T-helper 1 cell treated with Interleukin-12 subunit alpha and Interleukin-12 subunit beta and Interleukin-4 antibody, amounts not matched to agents 30 ng/mL and 1 ng/mL, for 36 hours (primary cell): ENCODE measurements at regions not wholly inside any gene's neighbourhood (a gene's known extent, or its start where the extent isn't known, plus 50 kb on each side); places are given as distances from the start of the nearest gene placed in this dataset.
"Not testable (repeated sequence)": the region's sequence is repeated elsewhere in the genome, so short reads cannot be mapped to it uniquely, and the experiment has no call there.

Source experiments
- intact Hi-C: fragments of 100-400 bp; cut with micrococcal nuclease; formaldehyde crosslinking; loops from one replicate; pipeline ENCODE4 v1.15.1; 2024

DNA sequence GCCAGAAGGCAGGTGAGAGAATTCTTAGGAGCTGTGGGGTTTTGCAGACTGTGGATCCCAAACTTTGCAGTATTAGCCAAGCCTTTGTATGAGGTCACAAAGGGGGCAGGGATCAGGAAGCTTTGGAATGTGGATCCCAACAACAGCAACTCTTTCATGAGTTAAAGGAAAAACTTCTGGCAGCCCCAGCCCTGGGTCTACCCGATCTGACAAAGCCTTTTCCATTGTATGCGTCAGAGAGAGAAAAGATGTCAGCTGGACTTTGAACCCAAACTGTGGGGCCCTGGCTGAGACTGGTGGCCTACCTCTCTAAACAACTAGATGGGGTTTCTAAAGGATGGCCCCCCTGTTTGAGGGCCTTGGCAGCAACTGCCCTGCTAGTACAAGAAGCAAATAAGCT, 101.8 kb upstream of the OSBPL11 start:
- intact Hi-C loops: not testable (repeated sequence)

DNA sequence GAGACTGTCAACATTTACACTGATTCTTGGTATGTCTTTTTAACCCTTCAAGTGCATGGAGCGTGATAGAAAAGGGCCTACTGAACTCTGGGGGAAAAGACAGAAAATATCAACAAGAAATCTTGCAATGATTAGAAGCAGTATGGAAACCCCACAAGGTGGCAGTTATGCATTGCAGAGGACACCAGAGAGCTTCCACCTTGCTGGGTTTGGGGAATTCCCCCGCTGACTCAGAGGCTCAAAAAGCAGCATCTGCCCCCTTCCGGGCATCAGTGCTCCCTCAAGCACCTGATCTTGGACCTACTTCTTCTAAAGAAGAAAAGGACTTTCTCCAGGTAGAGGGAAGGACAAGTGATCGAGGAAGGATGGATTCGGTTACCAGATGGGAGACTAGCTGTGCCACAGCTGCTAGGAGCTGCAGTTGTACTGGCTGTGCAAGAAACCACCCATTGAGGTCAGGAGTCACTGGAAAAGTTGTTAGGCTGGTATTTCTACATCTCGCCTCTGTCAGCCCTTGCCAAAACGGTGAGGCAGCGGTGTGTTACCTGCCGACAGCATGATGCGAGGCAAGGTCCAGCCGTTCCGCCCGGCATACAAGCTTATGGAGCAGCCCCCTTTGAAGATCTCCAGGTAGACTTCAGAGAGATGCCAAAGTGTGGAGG, 102.8 kb upstream of the OSBPL11 start:
- intact Hi-C loops: not testable (repeated sequence)

DNA sequence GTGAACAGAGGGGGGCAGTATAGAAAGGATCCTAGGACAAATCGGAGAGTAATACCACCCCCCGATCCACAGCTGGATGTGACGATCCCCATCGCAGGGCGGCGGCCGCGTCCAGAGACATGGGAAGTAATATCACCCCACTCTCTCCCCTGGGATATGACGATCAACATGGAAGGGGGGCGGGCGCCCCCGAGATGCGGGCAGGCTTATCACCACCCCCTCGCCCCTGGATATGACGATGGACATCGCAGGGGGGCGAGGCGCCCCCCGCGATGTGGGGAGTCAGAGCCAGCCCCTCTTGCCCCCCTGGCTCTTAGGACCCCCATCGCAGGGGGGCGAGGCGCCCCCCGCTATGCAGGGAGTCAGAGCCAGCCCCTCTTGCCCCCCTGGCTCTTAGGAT, 120.4 kb upstream of the OSBPL11 start:
- intact Hi-C loops: no loop called here

DNA sequence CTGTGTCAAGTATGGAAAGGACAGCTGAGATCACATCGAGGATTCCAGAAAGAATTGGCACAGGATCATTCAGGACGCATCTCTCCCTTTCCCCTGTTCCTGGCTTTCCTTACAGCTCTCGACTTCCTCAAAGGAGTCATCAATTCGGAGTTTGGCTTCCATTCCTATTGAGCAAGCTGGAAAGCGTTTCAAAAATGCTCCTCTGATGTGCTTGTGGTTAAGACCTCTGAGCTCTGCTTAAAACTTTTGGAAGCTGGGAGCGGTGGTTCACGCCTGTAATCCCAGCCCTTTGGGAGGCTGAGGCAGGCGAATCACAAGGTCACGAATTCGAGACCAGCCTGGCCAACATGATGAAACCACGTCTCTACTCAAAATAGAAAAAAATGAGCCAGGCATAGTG, 136.9 kb upstream of the OSBPL11 start:
- intact Hi-C loops: not testable (repeated sequence)

DNA sequence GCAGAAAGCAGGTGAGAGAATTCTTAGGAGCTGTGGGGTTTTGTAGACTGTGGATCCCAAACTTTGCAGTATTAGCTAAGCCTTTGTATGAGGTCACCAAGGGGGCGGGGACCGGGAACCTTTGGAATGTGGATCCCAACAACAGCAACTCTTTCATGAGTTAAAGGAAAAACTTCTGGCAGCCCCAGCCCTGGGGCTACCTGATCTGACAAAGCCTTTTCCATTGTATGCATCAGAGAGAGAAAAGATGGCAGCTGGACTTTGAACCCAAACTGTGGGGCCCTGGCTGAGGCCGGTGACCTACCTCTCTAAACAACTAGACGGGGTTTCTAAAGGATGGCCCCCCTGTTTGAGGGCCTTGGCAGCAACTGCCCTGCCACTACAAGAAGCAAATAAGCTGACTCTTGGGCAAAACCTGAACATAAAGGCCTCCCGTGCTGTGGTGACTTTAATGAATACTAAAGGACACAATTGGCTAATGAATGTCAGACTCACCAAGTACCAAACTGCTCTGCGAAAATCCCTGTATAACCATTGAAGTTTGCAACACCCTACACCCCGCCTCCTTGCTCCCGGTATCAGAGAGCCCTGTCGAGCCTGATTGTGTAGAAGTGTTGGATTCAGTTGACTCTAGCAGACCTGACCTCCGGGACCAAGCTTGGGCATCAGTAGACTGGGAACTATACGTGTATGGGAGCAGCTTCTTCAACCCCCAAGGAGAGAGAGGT, 146.9 kb upstream of the OSBPL11 start:
- intact Hi-C loops: not testable (repeated sequence)

DNA sequence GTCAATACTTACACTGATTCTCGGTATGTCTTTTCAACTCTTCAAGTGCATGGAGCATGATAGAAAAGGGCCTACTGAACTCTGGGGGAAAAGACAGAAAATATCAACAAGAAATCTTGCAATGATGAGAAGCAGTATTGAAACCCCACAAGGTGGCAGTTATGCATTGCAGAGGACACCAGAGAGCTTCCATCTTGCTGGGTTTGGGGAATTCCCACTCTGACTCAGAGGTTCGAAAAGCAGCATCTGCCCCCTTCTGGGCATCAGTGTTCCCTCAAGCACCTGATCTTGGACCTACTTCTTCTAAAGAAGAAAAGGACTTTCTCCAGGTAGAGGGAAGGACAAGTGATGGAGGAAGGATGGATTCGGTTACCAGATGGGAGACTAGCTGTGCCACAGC, 147.5 kb upstream of the OSBPL11 start:
- intact Hi-C loops: loop anchor here (1.0 kb wide), 1 partner anchor 23 kb away; no protein-coding TSS in a partner anchor

DNA sequence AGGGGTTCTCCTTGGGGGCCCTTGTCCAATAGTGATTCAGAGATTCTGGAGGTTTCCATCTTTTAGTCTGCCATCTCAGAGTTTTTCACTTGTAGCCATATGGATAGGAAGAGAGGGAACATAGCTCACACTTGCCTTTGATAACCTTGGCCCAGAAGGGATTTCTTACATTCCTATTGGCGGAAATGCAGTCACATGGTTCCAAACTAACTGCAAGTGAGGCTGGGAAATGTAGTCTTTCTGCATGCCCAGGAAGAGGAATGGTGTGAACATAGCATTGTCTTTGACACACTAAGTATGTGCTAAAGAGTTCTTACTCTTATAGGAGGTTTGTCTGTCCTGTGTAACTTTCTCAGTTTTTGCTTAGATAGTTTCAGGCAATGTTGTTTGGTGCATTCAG, 161.8 kb upstream of the OSBPL11 start:
- intact Hi-C loops: not testable (repeated sequence)

DNA sequence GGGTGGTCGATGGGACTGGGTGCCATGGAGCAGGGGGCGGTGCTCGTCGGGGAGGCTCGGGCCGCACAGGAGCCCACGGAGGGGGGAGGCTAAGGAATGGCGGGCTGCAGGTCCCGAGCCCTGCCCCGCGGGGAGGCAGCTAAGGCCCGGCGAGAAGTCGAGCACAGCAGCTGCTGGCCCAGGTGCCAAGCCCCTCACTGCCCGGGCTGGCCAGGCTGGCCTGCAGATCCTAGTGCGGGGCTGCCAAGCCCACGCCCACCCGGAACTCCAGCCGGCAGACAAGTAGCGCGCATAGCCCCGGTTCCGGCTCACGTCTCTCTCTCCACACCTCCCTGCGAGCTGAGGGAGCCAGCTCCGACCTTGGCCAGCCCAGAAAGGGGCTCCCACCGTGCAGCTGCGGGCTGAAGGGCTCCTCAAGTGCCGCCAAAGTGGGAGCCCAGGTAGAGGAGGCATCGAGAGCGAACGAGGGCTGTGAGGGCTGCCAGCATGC, 163.4 kb upstream of the OSBPL11 start:
- intact Hi-C loops: not testable (repeated sequence)

DNA sequence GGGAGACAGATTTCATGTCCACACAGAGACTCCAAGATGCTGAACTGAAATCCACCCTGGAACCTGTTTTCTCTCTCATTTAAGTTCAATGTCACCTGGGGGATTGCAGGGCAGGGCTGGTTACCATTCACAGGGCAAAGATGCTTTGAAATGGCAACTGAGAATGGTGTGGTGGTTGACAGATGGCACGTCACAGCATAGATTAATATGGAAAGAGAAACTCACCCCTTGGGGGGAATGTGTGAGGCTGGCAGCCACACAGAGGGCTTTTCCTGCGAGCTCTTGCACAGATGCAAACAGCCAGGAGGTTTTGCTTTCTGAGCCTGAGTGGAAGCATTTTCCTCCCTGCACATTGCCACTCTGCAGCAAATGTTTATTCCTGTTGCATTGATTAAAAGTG, 167.3 kb upstream of the OSBPL11 start:
- intact Hi-C loops: not testable (repeated sequence)

DNA sequence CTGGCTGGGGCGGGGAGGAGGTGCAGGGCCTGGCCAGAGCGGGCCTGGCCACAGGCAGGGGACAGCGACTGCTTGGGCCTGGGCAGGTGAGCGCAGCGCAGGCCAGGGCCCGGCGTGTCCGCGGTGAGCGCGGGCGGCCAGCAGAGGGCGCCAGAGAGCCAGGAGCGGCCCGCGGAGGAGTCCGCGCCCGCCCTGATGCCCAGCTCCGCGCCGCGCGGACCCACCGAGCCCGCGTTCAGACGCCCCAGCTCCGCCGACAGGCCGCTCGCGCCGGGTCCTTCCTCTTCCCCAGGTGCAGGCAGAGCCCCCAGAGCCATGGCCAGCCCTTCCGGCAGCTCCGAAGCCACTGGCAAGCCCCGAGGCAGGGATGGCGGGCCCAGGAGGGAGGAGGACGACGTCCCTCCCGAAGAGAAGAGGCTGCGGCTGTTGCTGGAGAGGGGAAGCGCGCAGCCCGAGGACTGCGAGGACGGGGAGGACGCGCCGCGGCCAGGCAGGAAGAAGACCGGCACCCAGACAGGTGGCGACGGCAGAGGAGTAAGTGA, 171.1 kb upstream of the OSBPL11 start:
- intact Hi-C loops: loop anchor here (1.0 kb wide), 1 partner anchor 150 kb away; no protein-coding TSS in a partner anchor

DNA sequence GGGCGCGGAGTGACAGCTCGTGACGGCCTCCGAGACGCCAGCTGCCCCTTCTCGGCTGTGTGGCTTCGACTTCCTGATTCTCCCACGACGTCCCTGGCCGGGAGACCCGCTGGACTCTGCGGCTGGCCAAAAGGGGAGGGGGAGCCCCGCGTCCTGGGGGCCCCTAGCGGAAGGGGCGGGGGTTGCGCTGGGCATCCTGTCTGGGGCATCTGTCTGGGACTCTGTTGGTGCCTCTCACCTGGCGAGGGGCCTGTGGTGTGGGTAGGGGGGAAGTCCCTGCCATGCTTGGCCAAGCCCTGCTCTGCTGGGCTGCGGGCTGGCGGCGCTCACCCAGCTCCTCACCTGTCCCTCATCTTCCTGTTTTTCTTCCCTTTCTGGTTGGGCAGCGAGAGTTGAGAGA, 171.6 kb upstream of the OSBPL11 start:
- intact Hi-C loops: loop anchor here (1.0 kb wide), 1 partner anchor 149 kb away; no protein-coding TSS in a partner anchor

DNA sequence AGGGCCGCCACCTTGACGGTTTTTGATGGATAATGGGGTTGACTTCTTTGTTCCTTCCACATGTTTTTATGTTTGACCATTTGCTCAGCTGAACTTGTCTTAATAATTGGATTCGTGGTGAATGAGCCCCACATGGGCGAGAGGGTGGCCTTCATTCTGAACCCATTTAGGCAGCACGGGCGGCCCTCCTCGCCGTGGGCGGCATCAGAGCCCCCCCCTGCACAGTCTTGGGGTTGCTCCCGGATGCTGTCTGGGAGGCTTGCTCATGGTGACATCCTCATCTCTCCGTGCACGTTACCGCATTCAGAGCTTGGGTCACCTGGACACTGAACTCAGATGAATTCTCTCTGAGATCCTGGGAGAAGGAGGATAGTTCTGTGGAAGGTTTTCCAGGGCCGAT, 172.3 kb upstream of the OSBPL11 start:
- intact Hi-C loops: no loop called here

DNA sequence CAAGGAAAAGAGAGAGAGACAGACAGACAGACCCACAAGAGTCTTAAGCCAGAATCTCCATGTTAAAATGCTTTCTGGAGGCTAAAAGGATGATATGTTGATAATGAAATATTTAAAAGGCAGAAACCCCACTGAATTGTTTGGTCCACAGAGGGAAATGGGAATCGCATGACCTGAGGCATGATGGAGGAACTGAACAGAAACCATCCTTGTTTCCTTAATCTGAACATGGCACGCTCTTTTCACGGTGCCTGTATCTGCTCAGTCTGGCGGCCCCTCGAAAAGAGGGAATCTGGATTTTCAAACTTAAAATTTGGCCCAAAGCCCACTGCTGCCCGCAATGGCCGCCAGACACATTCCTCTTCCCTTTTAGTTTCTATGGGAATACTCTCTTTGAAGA, 173.5 kb upstream of the OSBPL11 start:
- intact Hi-C loops: not testable (repeated sequence)

DNA sequence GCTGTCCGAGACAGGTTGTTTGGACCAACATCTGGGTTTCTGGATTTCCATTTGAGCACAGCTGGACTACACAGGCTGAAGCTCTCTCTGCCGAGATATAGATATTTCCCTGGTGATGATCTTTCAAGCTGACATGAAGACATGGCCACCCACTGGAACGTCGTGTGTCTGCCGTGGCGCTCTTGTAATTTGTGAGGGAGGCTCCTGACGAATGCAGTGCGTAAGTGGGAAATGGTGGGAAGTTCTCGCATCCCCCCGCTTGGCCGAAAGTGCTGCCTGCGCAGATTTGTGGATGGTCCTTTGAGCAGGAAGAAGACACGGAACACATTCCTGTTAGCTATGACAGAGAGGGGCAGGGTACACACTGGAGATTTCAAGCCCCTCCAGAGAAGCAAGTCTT, 176.2 kb upstream of the OSBPL11 start:
- intact Hi-C loops: not testable (repeated sequence)

DNA sequence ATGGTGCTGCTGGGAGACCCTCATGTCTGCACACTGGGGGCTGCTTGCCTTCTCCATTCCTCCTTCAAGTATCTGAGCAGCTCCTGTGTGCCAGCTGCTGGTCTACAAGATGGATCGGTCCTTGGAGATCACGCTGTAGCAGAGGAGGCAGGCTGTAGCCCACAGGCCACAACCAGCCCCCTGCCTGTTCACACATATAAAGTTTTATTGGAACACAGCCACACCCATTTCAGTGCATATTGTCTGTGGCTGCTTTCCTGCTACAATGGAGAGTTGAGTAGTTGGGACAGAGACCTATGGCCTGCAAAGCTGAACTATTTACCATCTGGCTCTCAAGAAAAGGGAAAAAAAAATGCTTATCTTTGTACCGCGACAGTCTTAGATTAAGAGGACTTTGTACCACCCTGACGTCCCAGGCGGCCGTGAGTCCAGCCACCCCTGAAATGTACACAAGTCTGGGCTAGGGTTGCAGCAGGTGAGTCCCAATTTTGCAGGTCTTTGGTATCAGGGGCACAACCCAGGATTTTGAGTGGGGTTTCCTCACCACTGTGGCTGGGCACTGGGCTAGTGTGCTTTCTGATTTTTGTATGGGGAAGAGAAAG, 179.2 kb upstream of the OSBPL11 start:
- intact Hi-C loops: not testable (repeated sequence)

DNA sequence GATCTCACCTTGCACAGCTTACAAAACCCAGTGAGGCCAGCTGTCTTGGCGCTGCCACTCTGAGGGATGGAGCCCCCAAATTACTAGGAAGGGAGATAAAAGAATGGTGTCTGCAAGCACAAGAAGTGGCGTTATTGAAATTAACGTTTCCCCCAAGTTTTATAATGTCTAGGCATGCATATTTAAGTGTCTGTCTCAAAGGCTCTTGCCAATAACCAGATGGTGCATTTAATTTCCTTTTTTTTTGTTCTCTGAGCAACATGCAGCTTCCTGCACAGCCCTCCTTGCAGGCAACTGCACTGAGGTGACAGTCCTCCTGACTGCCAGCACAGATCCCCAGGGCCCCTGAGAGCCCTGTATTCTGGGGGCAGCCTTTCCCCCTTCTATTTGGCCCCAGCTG, 179.8 kb upstream of the OSBPL11 start:
- intact Hi-C loops: not testable (repeated sequence)

DNA sequence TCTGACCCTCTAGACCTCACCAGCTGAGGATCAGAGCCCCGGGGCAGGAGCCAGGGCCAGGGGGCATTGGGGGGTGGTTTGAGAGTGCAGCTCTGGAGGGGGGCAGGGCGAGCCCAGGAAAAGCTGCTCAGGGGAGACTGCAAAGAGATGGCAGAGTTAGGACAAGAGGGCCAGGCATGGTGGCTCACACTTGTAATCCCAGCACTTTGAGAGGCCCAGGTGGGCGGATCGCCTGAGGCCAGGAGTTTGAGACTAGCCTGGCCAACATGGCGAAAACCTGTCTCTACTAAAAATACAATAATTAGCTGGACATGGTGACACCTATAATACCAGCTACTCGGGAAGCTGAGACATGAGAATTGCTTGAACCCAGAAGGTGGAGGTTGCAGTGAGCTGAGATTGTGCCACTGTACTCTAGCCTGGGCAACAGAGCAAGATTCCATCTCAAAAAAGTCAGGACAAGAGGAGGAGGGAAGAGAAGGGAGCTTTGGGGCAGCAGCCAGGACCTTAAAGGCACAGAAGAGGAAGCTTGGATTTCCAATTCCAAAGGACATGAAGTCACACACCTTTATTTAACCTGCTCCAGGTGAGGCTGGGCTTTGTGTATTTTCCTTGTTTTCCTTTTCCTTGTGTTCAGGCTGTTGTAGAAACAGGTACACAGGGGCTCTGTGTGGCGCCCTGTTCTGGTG, 180.5 kb upstream of the OSBPL11 start:
- intact Hi-C loops: not testable (repeated sequence)

DNA sequence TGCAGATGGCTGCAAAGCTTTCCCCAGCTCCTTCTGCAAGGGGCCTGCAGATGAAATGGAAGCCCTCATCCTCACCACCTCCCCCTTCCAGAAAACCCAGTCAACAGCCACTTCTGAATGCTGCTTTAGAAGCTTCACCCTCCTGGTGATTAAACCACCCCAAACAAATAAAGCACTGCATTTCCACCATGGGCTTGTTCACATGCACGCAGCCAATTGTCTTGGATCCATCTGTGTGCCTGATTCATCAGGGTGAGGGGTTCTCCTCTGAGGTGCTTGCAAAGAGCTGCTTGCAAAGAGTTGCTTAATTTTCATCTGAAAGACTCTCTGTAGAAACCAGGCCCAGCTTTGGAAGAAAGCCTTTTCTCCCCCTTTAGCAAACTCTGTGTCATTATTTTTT, 184.0 kb upstream of the OSBPL11 start:
- intact Hi-C loops: not testable (repeated sequence)

DNA sequence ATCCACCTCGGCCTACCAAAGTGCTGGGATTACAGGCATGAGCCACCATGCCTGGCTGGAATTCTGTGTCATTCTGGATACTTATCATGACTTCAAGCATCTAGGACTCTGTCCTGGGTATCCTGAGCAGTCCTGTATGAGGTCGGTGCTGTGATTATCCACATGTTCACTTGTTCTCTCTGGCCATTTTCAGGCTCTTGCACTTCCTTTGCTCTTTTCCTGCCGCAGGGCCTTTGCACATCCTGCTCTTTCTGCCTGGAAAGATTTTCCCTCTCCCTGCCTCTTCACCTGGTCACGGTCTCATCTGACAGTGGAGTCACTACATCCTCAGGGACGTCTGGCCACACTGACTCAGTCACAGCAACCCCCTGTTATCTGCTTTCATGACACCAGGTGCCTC, 184.6 kb upstream of the OSBPL11 start:
- intact Hi-C loops: not testable (repeated sequence)

DNA sequence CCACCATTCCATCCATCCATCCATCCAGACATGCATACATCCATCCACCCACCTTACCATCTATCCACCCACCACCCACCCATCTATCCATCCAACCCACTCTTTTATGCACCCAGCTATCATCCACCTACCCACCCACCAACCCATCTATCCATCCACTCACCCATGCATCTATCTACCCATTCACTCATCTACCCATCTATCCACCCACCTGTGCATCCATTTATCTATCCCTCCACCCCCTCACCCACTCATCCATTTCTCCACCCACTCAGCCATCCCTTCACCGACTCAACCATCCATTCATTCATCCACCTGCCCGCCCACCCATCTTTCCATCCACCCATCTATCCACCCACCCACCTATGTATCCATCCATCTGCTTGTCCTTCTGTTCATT, 186.4 kb upstream of the OSBPL11 start:
- intact Hi-C loops: not testable (repeated sequence)

DNA sequence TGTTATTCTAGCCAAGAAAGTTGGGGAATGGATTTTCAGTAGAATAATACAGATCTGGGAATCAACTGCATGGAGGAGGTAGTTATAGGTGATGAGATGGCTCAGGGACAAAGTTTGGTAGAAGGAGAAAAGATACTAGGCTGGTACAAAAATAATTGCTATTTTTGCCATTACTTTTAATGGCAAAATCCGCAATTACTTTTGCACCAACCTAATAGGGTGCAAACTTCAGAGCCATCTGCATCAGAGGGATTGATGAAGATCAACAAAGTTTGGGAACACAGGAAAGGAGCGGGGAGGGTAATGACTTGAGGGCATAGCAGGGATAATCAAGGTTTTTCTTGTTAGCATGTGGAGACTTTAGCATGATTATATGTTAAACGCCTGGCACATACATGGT, 178.7 kb upstream of the ROPN1B start:
- intact Hi-C loops: not testable (repeated sequence)
